Epithelial cell of esophagus (primary cell): ENCODE measurements at regions not wholly inside any gene's neighbourhood (a gene's known extent, or its start where the extent isn't known, plus 50 kb on each side); places are given as distances from the start of the nearest gene placed in this dataset.

Experiments
- DNase-seq: peaks from one replicate; pipeline ENCODE4 v3.0.0; 2010; ENCODE audit warnings: low read depth
- H3K4me3 ChIP-seq: 2 replicates; pipeline ENCODE4 v1.5.1; 2011; ENCODE audit warnings: mild to moderate bottlenecking, low read length, control low read depth
- CTCF ChIP-seq: IDR thresholded peaks from 2 replicates; pipeline ENCODE4 v1.5.1; 2011; ENCODE audit warnings: low read depth, mild to moderate bottlenecking, low read length, control low read depth, inconsistent platforms; ENCODE audit not compliant: insufficient read depth; ENCODE audit errors: missing control alignments

- no peak overlapping the region for H3K4me3 ChIP-seq
- no peak for DNase-seq
- no peak for TF ChIP-seq CTCF
Measured at GRCh38 chr21:24175106-24175505, 1432.2 kb downstream of the MRPL39 start.

GRCh38 chr21:24171736-24172135, 1435.5 kb downstream of the MRPL39 start:
- TF ChIP-seq CTCF = no peak
- DNase-seq = no peak
- H3K4me3 ChIP-seq = no peak overlapping the region

- no peak for DNase-seq
- no peak overlapping the region for H3K4me3 ChIP-seq
- TF ChIP-seq CTCF = no peak
Measured at GRCh38 chr21:24163539-24163938, 1443.7 kb downstream of the MRPL39 start.

GRCh38 chr21:24160528-24160927, 1446.8 kb downstream of the MRPL39 start:
- no peak overlapping the region for H3K4me3 ChIP-seq
- no peak for DNase-seq
- no peak for TF ChIP-seq CTCF

- no peak overlapping the region for H3K4me3 ChIP-seq
- TF ChIP-seq CTCF = no peak
- no peak for DNase-seq
Measured at GRCh38 chr21:24153137-24153536, 1454.1 kb downstream of the MRPL39 start.

- TF ChIP-seq CTCF = no peak
- no peak overlapping the region for H3K4me3 ChIP-seq
- no peak for DNase-seq
Measured at GRCh38 chr21:24150753-24151152, 1456.5 kb downstream of the MRPL39 start.

- TF ChIP-seq CTCF = no peak
- no peak for DNase-seq
Measured at GRCh38 chr21:24148461-24148860, 1458.8 kb downstream of the MRPL39 start.

More at GRCh38 chr21:24148461-24148860, 1458.8 kb downstream of the MRPL39 start:
- H3K4me3 ChIP-seq = no peak overlapping the region
